SU-DHL-6 (cell line): ENCODE measurements at regions not wholly inside any gene's neighbourhood (a gene's known extent, or its start where the extent isn't known, plus 50 kb on each side); places are given as distances from the start of the nearest gene placed in this dataset.

Experiments
- H2AFZ ChIP-seq: fragments of 200-600 bp; sonication (generic); 2 replicates; pipeline ENCODE4 v1.6.1; 2014; ENCODE audit warnings: low read depth, mild to moderate bottlenecking, moderate library complexity, mixed read lengths, antibody characterized with exemption, low read length; ENCODE audit not compliant: severe bottlenecking
- H3F3A ChIP-seq: fragments of 200-600 bp; shearing (Covaris generic); 2 replicates; pipeline ENCODE4 v1.6.0; 2016; ENCODE audit warnings: antibody characterized with exemption, mild to moderate bottlenecking; ENCODE audit not compliant: insufficient read depth
- H3K27ac ChIP-seq: fragments of 200-600 bp; sonication (generic); 2 replicates; pipeline ENCODE4 v1.5.1; 2016; ENCODE audit warnings: low read depth, mild to moderate bottlenecking, low read length, moderate library complexity, mixed read lengths
- H3K27me3 ChIP-seq: fragments of 200-600 bp; sonication (generic), shearing (Covaris generic); 2 replicates; pipeline ENCODE4 v1.6.0; 2014; ENCODE audit warnings: mild to moderate bottlenecking, low read length
- H3K36me3 ChIP-seq: fragments of 200-600 bp; sonication (generic); 2 replicates; pipeline ENCODE4 v1.6.1; 2014; ENCODE audit warnings: mild to moderate bottlenecking, low read length, mixed read lengths
- H3K4me2 ChIP-seq: fragments of 300-600, 200-600 bp; shearing (Covaris generic), sonication (generic); 2 replicates; pipeline ENCODE4 v1.6.0; 2014; ENCODE audit warnings: low read length, low read depth, mild to moderate bottlenecking; ENCODE audit not compliant: poor library complexity, severe bottlenecking
- H3K4me3 ChIP-seq: fragments of 200-600 bp; sonication (generic); 2 replicates; pipeline ENCODE4 v1.5.1; 2014; ENCODE audit warnings: antibody characterized with exemption, low read length, mild to moderate bottlenecking, mixed read lengths; ENCODE audit not compliant: insufficient read depth, poor library complexity, severe bottlenecking
- H3K79me2 ChIP-seq: fragments of 200-600 bp; sonication (generic); 2 replicates; pipeline ENCODE4 v1.6.1; 2014; ENCODE audit warnings: mild to moderate bottlenecking, low read length, moderate library complexity; ENCODE audit not compliant: insufficient read depth
- H3K9ac ChIP-seq: fragments of 200-600 bp; sonication (generic); 2 replicates; pipeline ENCODE4 v1.7.0; 2014; ENCODE audit warnings: mild to moderate bottlenecking, low read length
- H3K9me2 ChIP-seq: fragments of 200-600 bp; sonication (generic); replicated peaks from 2 replicates; pipeline ENCODE4 v1.6.1; 2014; ENCODE audit warnings: low read length; ENCODE audit not compliant: insufficient read depth
- H3K9me3 ChIP-seq: fragments of 200-600 bp; sonication (generic); 2 replicates; pipeline ENCODE4 v1.6.1; 2014; ENCODE audit warnings: low read length, mixed read lengths; ENCODE audit not compliant: insufficient read depth
- H4K20me1 ChIP-seq: fragments of 200-600 bp; sonication (generic); 2 replicates; pipeline ENCODE4 v1.6.1; 2014; ENCODE audit warnings: low read depth, mild to moderate bottlenecking, antibody characterized with exemption, low read length, moderate library complexity, mixed read lengths
- EZH2phosphoT487 ChIP-seq: fragments of 200-600 bp; sonication (generic), shearing (Covaris generic); conservative IDR thresholded peaks from 2 replicates; pipeline ENCODE4 v1.6.1; 2018; ENCODE audit warnings: mild to moderate bottlenecking, antibody characterized with exemption, low read length, moderate library complexity, mixed read lengths
- TF ChIP-seq, protein P1 (sequence below): fragments of 200-600 bp; sonication (generic); IDR thresholded peaks from one replicate; pipeline ENCODE4 v1.5.1; 2017; ENCODE audit warnings: antibody characterized with exemption, mild to moderate bottlenecking, low read length, moderate library complexity; ENCODE audit not compliant: insufficient read depth, poor library complexity, severe bottlenecking

DNA sequence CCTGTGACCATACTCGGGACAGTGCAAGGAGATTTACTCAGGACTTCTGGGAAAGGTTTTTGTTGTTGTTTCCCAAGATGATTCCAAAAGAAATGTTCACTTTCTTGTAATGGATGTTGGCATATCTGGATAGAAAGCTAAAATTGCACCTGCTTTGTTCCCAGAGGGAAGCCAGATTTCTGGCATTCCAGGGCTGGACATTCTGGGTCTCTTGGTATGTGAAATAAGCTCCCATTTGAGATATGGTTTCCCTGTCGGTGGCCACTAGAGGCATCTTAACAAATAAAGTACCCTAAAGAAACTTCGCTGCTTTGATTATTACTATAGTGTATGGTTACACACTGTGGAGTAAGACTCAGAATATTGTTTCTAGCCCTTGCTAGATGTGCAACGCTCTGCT, 737.3 kb downstream of the BRINP1 start:
- H3F3A ChIP-seq = no peaks in the 10 kb centered on the region
- no peak overlapping the region for H3K4me2 ChIP-seq
- H3K79me2 ChIP-seq = no peaks in the 10 kb centered on the region
- TF ChIP-seq, protein P1, sequence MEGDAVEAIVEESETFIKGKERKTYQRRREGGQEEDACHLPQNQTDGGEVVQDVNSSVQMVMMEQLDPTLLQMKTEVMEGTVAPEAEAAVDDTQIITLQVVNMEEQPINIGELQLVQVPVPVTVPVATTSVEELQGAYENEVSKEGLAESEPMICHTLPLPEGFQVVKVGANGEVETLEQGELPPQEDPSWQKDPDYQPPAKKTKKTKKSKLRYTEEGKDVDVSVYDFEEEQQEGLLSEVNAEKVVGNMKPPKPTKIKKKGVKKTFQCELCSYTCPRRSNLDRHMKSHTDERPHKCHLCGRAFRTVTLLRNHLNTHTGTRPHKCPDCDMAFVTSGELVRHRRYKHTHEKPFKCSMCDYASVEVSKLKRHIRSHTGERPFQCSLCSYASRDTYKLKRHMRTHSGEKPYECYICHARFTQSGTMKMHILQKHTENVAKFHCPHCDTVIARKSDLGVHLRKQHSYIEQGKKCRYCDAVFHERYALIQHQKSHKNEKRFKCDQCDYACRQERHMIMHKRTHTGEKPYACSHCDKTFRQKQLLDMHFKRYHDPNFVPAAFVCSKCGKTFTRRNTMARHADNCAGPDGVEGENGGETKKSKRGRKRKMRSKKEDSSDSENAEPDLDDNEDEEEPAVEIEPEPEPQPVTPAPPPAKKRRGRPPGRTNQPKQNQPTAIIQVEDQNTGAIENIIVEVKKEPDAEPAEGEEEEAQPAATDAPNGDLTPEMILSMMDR = no peak
- TF ChIP-seq EZH2phosphoT487 = no peak
- H3K27ac ChIP-seq = no peak overlapping the region
- no peak overlapping the region for H3K9ac ChIP-seq
- no peaks in the 10 kb centered on the region for H3K27me3 ChIP-seq
- no peak overlapping the region for H2AFZ ChIP-seq
- no peak overlapping the region for H3K4me3 ChIP-seq
- no peaks in the 10 kb centered on the region for H3K9me3 ChIP-seq
- H3K36me3 ChIP-seq = no peaks in the 10 kb centered on the region
- no peaks in the 10 kb centered on the region for H3K9me2 ChIP-seq
- H4K20me1 ChIP-seq = no peaks in the 10 kb centered on the region

DNA sequence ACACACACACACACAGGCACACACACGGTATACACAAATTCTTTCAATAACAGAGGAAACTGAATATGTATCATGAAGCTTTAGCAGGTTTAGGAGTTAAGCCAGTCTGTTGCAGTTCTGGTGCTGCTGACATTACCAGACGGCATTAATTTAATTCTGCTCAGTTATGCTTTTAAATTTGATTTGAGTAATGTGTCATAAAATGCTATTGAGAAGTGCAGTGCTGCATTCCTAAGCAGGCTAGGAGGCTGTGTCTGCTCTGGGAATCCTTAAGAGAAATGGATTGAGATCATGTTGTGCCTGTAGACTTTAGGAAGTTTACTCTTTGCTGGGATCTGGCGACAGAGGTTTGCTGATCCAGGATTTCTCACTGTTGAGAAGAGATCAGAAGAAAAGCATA, 733.8 kb downstream of the BRINP1 start:
- no peak overlapping the region for H3K27ac ChIP-seq
- H3K4me3 ChIP-seq = no peak overlapping the region
- no peaks in the 10 kb centered on the region for H3K9me2 ChIP-seq
- H3K4me2 ChIP-seq = no peak overlapping the region
- no peaks in the 10 kb centered on the region for H3K36me3 ChIP-seq
- H3F3A ChIP-seq = no peaks in the 10 kb centered on the region
- no peaks in the 10 kb centered on the region for H3K9me3 ChIP-seq
- no peaks in the 10 kb centered on the region for H3K27me3 ChIP-seq
- H2AFZ ChIP-seq = no peak overlapping the region
- H3K79me2 ChIP-seq = no peaks in the 10 kb centered on the region
- TF ChIP-seq, protein P1 = no peak
- TF ChIP-seq EZH2phosphoT487 = no peak
- no peak overlapping the region for H3K9ac ChIP-seq
- H4K20me1 ChIP-seq = no peaks in the 10 kb centered on the region

DNA sequence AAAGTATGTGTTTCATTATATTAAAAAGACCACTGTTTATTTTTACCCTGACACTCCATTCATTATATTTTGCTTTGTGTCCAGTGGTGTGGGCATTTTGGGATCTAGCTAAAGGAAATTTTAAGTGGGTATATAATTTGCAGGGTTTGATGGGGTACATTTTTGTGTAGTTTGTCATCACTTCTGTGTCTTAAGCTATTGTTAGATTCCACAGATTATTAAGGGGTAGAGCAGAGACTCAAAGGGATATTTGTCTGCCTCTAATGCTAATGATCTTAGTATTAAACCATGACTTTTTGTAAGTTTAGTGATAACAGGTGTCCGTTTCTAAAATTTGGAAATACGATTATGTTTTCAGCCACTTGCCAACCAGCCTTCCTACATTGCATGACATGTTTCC, 731.6 kb downstream of the BRINP1 start:
- Histone ChIP-seq H3K27me3 (no peaks in the 10 kb centered on the region), H3K4me2 (no peak overlapping the region), H3K79me2 (no peaks in the 10 kb centered on the region), H3K4me3 (no peak overlapping the region), H3K36me3 (no peaks in the 10 kb centered on the region), H3K9me2 (no peaks in the 10 kb centered on the region), H3K9me3 (no peaks in the 10 kb centered on the region), H2AFZ (no peak overlapping the region), H3F3A (no peaks in the 10 kb centered on the region), H4K20me1 (no peaks in the 10 kb centered on the region), H3K9ac (no peak overlapping the region), H3K27ac (no peak overlapping the region)
- TF ChIP-seq EZH2phosphoT487 = no peak
- TF ChIP-seq, protein P1 = no peak
